HG02938 (cell line): ENCODE measurements at regions not wholly inside any gene's neighbourhood (a gene's known extent, or its start where the extent isn't known, plus 50 kb on each side); places are given as distances from the start of the nearest gene placed in this dataset.
"Not testable (repeated sequence)": the region's sequence is repeated elsewhere in the genome, so short reads cannot be mapped to it uniquely, and the experiment has no call there.

Source experiments
- ATAC-seq: cut with Tn5 transposase; IDR thresholded peaks from one replicate; pipeline ENCODE4 v1.9.1; 2021; ENCODE audit warnings: mild to moderate bottlenecking, moderate library complexity; ENCODE audit not compliant: unreplicated experiment

DNA sequence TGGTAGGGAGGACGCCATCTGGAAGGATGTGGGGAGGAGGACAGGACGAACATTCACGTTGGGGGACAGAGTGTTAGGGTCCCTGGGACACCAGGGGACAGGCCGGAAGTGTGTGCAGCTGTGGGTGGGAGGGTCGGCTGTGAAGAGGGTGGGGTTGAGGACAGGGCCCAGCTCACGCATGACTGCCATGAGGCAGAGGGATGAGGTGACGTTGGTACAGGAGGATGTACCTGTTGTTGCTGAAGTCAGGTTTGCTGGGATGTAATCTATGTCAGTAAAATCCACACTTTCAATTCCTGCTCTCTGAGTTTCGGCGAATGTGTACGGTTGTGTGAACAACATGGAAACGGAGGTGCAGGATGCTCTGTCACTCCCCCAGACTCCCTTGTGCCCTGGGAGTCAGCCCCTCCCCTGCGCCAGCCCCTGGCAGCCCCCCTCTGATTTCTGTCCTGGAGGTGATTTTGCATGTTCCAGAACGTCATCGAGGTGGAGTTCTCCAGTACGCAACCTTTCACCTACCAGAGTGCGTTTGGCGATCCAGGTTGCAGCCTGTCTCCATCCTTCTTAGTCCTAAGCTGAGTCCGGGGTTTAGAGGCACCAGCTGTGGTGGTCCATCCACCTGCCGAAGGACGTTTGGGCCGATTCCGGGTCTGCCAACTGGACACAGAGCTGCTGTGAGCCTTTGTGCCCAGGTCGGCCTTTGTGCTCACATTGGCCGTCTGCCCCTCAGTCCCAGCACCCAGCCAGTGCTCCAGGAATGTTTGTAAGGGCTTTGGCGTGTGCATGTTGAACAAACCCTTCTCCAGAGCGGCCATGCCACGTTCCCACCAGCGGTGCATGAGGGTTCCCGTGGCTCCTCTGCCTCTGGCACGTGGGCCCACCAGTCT is 203.2 kb downstream of the NPIPB11 start:
- not testable (repeated sequence) for ATAC-seq

DNA sequence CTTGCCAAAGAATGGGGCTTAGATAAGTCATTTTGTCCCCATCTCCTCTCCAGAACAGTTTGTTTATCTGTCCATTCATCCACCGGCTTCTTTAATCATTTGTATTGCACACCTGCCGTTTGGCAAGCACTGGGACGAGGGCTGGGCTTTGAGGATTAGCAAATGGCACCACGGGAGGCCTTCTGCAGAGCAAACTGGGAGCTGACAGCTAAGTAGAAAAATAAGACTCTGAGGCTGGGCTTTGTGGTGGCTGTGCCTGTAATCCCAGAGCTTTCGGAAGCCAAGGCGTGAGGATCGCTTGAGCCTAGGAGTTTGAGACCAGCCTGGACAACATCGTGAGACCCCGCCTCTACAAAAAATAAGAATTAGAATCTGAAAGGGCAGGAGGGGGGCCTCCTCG is 203.9 kb downstream of the NPIPB11 start:
- not testable (repeated sequence) for ATAC-seq

DNA sequence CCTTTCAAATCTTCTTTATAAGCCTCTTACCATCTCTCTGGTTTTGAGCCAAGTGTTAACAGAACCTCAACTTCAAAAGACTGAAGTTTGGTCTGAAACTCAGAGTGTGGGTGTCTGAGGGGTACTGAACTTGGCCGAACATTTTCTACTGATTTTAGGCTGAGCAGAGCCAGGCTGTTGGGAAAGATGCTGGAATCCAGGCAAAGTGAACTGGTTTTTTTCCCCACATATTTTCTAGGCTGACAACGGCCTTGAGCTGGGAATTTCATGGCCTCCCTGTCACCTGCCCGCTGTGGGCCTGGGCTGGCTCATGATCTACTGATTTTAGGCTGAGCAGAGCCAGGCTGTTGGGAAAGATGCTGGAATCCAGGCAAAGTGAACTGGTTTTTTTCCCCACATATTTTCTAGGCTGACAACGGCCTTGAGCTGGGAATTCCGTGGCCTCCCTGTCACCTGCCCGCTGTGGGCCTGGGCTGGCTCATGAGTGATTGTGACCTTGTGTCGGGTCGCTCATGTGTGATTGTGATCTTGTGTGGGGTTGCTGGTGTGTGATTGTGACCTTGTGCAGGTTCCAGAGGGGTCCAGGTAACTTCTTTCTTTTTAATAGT is 204.4 kb downstream of the NPIPB11 start:
- ATAC-seq, result not testable (repeated sequence)

DNA sequence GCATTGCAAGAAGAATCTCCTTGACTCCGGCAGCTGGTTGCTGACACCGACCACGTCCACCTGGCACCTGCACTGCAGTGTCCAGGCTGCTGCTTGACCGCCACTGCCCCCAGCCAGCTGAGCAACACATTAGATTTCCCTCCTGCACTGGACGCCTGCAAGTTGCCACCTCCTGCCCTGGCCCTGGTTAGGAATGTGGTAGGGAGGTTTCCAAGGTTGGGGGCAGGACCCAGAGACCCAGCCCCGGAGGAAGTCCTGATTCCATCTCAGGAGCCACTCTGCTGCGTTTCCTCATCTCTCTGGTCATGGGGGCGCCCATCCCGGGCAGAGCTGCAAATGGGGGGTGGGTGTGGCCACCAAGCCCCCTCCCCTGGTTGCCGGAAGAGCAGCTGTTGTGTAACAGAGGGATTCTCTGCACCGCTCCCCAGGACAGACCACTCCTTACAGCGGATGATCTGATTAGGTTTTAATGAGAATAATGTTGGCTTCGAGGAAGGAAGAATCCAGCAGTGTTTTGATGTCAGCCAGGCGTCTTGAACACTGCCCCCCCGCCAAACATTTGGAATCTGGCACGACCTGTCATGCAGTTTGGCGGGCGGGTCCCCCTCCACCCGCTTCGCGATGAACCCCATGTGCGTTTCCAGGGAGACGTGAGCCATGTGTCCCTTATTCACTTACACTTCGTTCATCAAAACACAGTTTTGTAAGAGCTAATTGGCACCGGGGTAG is 205.1 kb downstream of the NPIPB11 start:
- ATAC-seq, result not testable (repeated sequence)

DNA sequence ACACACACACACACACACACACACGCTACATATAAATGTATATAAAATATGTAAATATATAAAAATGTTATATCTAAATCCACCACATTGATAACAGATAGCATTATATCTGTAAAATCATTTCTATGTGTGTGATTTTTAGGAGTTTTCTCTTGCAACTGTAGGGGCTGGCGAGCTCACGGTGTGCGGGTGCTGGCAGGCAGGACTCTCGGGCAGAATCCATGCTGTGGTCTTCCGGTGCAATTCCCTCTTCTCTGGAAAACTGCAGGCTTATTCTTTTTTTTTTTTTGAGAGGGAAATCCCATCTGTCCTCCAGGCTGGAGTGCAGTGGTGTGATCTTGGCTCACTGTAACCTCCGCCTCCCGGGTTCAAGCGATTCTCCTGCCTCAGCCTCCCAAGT is 205.8 kb downstream of the NPIPB11 start:
- not testable (repeated sequence) for ATAC-seq

DNA sequence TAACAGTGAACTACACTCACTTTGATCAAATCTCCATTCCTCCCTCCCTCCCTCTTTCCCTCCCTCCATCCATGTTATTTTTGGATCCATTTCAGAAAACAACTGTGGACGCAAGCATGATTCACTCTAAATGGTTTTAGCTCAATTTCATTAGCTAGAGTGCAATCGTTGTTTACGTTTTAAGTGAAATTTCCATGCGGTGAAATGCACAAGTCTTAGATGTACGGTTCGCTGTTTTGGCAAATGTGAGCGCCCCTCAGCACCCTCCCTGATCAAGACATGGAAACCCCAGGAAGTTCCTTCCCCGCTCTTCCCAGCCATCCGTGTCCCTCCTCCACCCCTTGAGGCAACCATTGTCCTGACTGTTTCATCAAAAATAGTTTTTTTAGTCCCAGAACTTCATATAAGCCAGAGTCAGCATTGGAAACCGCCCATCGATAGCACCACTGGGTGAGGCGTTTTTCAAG is 206.3 kb downstream of the NPIPB11 start:
- not testable (repeated sequence) for ATAC-seq

DNA sequence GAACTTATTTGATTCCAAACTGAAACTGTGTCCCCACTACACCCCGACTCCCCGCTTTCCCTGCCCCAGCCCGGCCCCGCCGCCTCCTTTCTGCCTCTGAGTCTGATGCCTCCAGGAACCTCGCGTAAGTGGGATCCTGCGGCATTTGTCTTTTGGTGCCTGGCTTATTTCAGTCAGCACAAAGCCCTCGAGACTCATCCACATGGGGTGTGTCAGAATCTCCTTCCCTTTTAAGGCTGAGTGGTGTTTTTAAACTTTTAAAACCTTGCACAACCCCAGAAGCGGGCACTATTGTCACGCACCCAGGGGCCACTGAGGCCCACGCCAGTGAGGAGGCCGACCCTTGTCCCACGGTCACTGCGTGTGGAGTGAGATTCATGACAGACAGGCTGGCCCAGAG is 206.9 kb downstream of the NPIPB11 start:
- ATAC-seq, result not testable (repeated sequence)

DNA sequence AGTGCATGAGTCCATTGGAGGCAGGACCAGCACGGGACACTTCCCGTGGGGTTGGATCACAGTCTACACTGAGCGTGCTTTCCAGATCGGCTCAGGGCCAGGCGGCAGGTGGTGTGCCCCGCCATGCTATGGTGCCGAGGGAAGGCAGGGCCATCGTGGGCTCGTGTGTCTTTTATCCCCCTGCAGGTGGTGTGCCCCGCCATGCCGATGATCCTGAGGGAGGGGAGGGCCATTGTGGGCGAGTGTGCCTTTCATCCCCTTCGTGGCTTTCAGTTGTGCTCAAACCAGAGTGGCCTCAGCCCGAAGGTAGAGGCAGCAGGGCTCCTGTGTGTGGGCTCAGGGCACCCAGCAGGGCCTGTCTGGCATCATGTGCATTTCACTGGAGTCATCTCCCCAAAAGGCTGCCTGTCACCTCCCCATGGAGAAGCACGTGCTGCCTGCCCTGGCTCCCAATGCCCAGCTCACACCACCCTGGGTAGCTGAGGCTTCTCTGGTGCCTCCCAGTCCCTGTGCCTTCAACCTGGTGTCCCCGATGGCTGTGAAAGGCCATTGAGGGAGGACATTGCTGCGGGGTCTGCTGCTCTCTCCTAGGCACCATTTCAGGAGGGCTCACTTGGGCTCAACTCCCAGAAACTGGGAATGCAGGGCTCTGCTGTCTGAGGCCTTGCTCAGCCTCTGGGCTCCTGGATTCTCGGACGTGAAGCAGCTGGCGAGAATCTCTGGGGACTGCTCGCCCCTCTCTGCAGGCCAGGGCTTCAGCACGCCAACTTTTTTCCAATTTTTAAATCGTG is 207.6 kb downstream of the NPIPB11 start:
- no peak for ATAC-seq

DNA sequence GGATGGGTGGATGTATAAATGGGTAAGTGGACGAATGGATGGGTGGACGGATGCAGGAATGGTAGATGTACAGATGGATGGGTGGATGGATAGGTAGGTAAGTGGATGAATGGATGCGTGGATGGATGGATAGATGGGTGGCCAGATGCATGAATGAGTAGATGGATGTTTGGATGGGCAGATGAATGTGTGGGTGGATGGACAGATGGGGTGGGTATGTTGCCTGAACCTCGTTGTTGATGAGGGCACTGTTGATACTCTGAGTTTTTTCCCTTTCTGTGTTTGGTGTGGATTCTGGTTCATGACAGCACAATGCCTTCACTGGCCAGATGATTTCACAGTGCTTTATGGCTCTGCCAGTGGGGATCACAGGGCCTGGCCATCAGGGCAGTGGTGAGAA is 208.3 kb downstream of the NPIPB11 start:
- no peak for ATAC-seq

DNA sequence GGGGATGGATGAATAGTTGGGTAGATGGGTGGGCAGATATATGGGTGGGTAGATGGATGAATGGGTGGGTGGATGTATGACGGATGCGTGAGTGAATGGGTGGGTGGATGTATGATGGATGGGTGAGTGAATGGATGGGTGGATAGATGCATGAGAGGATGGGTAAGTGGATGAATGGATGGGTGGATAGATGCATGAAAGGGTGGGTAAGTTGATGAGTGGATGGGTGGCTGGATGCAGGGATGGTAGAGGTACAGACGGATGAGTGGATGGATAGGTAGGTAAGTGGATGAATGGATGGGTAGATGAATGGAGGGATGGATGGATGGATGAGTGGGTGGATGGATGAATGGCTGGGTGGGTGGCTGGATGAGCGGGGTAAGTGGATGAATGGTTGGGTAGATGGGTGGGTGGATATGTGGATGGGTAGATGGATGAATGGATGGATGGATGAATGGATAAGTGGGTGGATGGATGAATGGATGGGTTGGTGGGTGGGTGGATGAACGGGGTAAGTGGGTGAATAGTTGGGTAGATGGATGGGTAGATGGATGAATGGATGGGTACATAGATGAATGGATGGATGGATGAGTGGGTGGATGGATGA is 208.9 kb downstream of the NPIPB11 start:
- not testable (repeated sequence) for ATAC-seq

DNA sequence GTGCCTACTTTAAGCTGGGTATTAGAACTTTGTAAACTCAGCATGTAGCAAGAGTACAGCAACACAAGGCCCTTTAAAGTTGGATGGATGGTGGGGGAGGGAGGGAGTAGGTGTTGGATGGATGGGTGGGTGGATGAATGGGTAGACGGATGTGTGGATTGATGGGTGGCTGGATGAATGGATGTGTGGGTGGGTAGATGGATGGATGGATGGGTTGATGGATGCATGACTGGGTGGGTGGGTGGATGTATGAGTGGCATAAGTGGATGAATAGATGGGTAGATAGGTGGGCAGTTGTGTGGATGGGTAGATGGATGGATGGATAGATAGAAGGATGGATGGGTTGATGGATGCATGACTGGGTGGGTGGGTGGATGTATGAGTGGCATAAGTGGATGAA is 209.8 kb downstream of the NPIPB11 start:
- not testable (repeated sequence) for ATAC-seq

DNA sequence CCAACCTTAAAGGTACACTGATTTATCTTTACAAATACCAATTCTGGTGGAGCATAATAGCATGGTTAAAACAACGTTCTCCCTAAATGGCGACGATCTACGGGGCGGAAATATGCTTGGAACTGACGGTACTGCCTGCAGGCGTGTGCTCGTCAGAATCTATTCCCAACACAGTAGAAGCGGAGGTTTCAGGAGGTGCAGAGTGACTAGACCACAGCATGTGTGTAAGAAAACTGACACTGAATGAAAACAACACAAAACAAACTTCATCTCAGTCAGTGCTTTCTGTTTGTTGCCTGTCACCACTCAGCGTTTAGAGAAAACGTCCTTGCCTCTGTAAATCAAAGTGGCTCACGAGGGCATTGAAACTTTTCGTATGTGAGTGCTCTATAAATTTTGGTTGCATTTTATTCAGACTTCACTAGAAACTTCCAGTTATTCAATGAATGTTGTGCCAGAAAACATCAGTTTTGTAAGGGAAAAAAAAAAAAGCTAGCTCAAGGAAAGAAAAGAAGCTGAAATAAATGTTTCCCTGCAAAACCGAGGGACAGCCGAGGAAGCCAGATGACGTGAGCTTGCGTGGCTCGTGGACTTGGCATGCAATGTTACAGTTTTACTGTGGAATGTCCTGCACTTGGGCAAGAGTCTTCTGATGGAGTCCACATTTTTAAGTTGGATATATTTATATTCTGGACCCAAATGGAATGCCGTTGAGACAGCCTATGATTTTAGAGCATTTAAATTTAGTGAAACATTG is 210.4 kb downstream of the LAT start:
- not testable (repeated sequence) for ATAC-seq

DNA sequence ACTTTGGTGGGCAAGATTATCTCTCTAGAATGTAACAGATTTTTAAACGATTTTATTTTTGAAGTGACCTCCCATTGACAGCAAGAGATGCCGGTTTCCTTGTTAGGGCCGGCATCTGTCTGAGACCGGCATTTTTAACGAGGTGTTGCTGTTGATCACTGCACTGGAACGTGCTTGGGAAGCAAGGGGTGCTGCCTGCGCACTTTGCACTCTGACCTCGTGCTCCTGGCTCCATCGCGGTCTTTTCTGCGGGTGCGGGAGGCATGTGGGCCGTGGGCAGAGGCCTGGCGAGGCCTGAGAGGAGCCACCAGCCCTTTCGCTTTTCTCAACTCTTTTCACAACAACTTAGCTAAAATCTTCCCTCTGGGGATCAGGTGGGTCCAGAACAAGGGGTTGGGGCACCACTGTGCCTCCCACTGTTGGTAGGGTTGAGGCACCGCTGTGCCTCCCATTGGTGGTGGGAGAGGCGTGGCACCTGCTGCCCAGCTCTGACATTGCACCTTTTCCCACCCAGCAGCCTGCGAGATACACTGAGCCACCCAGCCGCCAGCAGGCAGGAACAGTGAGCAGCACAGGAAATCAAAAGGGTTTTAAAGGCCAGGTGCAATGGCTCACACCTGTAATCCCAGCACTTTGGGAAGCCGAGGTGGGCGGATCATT is 209.5 kb downstream of the LAT start:
- ATAC-seq, result not testable (repeated sequence)

DNA sequence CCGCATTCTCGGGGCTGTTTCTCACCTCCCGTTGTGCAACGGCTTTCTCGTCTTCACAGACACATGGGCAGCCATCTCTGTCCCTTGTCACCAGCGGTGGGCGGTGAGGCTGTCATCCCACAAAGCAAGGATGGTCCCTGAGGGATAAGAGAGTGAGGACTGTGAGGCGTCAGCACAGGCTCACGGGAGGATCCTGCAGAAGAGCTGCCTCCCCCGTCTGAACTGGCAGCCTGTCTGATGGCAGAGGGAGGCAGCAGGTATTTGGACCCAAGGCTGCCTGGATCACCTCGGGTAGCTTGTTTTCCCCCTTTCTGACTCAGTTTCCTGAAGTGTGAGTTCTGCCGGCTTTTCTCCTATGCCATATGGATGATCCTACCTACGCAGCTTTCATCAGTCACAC is 208.8 kb downstream of the LAT start:
- not testable (repeated sequence) for ATAC-seq

DNA sequence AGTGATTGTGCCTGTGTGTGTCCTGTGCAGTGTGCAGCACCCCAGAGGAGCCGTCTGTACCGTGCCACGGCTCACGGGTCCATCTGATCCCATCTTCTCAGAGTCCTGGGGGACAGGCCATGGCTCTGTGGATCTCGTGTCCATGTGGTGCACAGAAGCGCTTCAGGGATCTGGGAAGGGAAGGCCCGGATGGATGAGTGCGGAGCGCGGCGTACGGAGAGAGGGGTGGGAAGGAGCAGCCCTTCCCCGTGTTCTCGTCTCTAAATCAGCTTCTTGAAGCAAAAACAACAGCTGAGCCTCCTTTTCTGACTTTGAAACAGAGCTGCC is 208.4 kb downstream of the LAT start:
- not testable (repeated sequence) for ATAC-seq

DNA sequence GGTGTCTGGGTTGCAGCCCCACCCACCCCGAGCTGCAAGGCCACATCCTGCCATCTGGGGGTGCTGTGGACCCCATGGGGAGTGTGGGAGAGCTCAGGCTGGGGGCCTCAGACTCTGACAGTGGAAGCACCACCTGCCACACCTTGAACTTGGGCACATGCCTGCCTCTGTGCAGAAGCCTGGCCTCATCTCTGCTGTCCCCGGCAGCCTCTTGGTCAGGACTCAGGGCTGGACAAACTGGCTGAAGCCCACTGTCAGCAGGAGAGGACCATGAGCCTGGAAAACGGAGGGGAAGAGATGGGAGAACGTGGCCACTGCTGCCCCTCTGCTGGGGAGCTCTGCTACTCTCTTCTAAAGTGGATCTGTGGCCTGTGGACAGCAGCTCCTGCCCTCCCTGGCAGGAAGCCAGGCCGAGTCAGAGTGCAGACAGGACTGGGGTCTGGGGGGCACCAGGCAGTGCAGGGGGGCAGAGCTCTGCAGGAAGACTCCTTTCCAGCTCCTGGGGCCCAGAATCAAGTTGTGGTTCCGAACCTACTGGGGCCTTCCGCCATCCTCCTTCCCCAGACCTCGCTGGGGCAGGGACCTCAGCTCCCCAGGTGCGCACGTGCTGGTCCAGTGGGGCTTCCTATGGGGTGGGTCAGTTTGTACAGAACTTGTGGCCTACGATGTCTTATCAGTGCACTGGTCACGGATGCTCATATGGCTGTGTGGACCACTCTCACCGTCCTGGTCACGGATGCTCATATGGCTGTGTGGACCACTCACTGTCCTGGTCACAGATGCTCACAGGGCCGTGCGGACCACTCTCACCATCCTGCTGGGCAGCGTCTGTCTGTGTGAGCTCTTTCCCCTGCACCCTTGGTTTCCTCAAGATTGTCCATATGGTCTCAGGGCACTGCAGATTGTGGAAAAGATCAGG is 207.7 kb downstream of the LAT start:
- ATAC-seq, result no peak

DNA sequence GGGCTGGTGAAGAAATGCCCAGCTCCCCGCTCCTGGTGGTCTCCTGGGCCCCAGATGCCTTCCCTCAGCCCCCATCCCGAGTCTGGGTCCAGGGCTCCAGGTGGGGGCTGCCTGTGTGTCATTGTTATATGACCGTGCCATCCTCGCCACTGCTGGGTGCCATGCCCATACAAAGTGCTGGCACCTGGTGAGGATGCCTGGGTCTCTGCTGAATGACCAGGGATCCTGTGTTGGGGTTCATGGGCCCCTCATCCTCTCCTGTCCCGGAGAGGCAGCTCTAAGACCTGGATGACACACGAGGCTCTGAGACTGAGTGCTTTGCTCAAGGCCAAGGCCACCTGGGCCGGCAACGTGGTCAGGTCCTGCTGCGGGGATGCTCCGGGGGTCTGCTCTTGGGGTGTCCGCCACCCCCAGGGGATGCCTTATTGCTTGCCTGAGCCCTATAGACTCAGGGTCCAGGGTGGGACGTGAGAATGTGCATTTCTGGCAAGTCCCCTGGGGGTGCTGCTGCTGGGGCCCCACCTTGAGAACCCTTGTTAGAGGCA is 206.9 kb downstream of the LAT start:
- ATAC-seq, result not testable (repeated sequence)
